Esophagus squamous epithelium (tissue), 5 donors: ENCODE measurements at regions not wholly inside any gene's neighbourhood (a gene's known extent, or its start where the extent isn't known, plus 50 kb on each side); places are given as distances from the start of the nearest gene placed in this dataset.

Source experiments
- DNase-seq: peaks from one replicate; lab custom pipeline; 2025; lab: John Stamatoyannopoulos, UW
- H3K27ac ChIP-seq, 4 donors: fragments of 200-600 bp; sonication (generic); one replicate each; pipeline ENCODE4 v1.5.1; 2016 to 2019; ENCODE audit warnings: mild to moderate bottlenecking in 1 of 4
- H3K27me3 ChIP-seq, 4 donors: fragments of 200-600 bp; sonication (generic); 1 replicate in 3 of 4; 2 replicates in 1 of 4; pipeline versions ENCODE4 v1.5.1 to v1.6.0; 2017 to 2021; ENCODE audit warnings: antibody characterized with exemption in 1 of 4
- H3K36me3 ChIP-seq, 3 donors: fragments of 200-600 bp; sonication (generic); one replicate each; pipeline ENCODE4 v1.5.1; 2016 to 2019
- H3K4me1 ChIP-seq, 3 donors: fragments of 200-600 bp; sonication (generic); one replicate each; pipeline ENCODE4 v1.5.1; 2017 to 2019
- H3K4me3 ChIP-seq, 4 donors: fragments of 200-600 bp; sonication (generic); 1 replicate in 3 of 4; 2 replicates in 1 of 4; pipeline ENCODE4 v1.5.1; 2016 to 2019; ENCODE audit warnings: mild to moderate bottlenecking in 2 of 4, moderate library complexity in 1 of 4
- H3K9me3 ChIP-seq, 3 donors: fragments of 200-600 bp; sonication (generic); one replicate each; pipeline ENCODE4 v1.5.1; 2016 to 2019
- CTCF ChIP-seq, 6 experiments: fragments of 450-650 bp in 4 of 6; fragments of 200-600 bp in 2 of 6; sonication (generic) in 2 of 6; IDR thresholded peaks; one replicate each; pipeline ENCODE4 v1.5.1; 2016 to 2019; ENCODE audit warnings: antibody characterized with exemption in 6 of 6, mild to moderate bottlenecking in 4 of 6, moderate library complexity in 4 of 6
- POLR2A ChIP-seq, 4 donors: fragments of 450-650 bp; IDR thresholded peaks; one replicate each; pipeline ENCODE4 v1.6.1; 2017; ENCODE audit warnings: antibody characterized with exemption in 4 of 4, mild to moderate bottlenecking in 4 of 4, moderate library complexity in 3 of 4
- WGBS, 2 donors: methylation state at CpG; one replicate each; pipeline ENCODE4 v1.1.5; 2018; 5-methylcytosine and 5-hydroxymethylcytosine counted together
- intact Hi-C: fragments of 100-400 bp; cut with DNase I; formaldehyde crosslinking; loops from one replicate; pipeline ENCODE4 v1.15.0; 2022
- donor health status: DM: yes; HTN: yes; CAD: no.

GRCh38 chr10:21364196-21365114 lies 161.0 kb downstream of the SKIDA1 start:
- Histone ChIP-seq H3K4me1 (peaks cover 5 to 48% (median 24%) of the 10 kb centered on the region in 3 donors), H3K27ac (peak overlapping the region; percentile 13 to 74 (median 68)), H3K36me3 (no peaks in the 10 kb centered on the region), H3K9me3 (no peaks in the 10 kb centered on the region), H3K27me3 (no peaks in the 10 kb centered on the region), H3K4me3 (no peak overlapping the region)
- DNase-seq: no peak
- intact Hi-C loops: no loop called here
- TF ChIP-seq CTCF (IDR thresholded peaks at IDR 0.05) (no peak), POLR2A (IDR thresholded peaks at IDR 0.05) (no peak)
- 41 to 53% methylated on average over 9 to 11 of the region's 11 CpGs for WGBS, 2 donors

- H3K9me3 ChIP-seq: no peaks in the 10 kb centered on the region
Measured at GRCh38 chr10:21363731-21364104, 161.8 kb downstream of the SKIDA1 start.

GRCh38 chr10:21363092-21363730 lies 162.3 kb downstream of the SKIDA1 start:
- DNase-seq: no peak
- TF ChIP-seq POLR2A (IDR thresholded peaks at IDR 0.05) (no peak), CTCF (IDR thresholded peaks at IDR 0.05) (no peak)
- Histone ChIP-seq H3K27ac (peak overlapping the region in 3 of 4 donors; percentile 47 to 72 (median 63)), H3K4me3 (no peak overlapping the region), H3K27me3 (no peaks in the 10 kb centered on the region), H3K36me3 (no peaks in the 10 kb centered on the region), H3K9me3 (no peaks in the 10 kb centered on the region), H3K4me1 (peaks cover 0 to 35% (median 16%) of the 10 kb centered on the region in 3 donors)
- intact Hi-C loops: no loop called here
- WGBS, 2 donors: 34 to 48% methylated on average over 4 of the region's 4 CpGs

More at GRCh38 chr10:21363731-21364104, 161.8 kb downstream of the SKIDA1 start:
- WGBS, 2 donors: 59 to 83% methylated on average over 3 of the region's 3 CpGs
- no peak for DNase-seq
- peaks cover 0 to 40% (median 19%) of the 10 kb centered on the region in 3 donors for H3K4me1 ChIP-seq
- H3K4me3 ChIP-seq: no peak overlapping the region
- intact Hi-C loops: no loop called here
- no peaks in the 10 kb centered on the region for H3K36me3 ChIP-seq
- TF ChIP-seq POLR2A (IDR thresholded peaks at IDR 0.05): no peak
- TF ChIP-seq CTCF (IDR thresholded peaks at IDR 0.05): no peak
- peak overlapping the region; percentile 13 to 74 (median 68) for H3K27ac ChIP-seq
- H3K27me3 ChIP-seq: no peaks in the 10 kb centered on the region

GRCh38 chr10:21359202-21359601 lies 166.3 kb downstream of the SKIDA1 start:
- no peak overlapping the region for H3K4me3 ChIP-seq
- TF ChIP-seq POLR2A (IDR thresholded peaks at IDR 0.05): no peak
- TF ChIP-seq CTCF (IDR thresholded peaks at IDR 0.05): no peak
- no peaks in the 10 kb centered on the region for H3K36me3 ChIP-seq
- no peak overlapping the region for H3K27ac ChIP-seq
- H3K27me3 ChIP-seq: no peaks in the 10 kb centered on the region
- no peaks in the 10 kb centered on the region for H3K9me3 ChIP-seq
- no peak for DNase-seq
- 82 to 83% methylated on average over 2 of the region's 2 CpGs for WGBS, 2 donors
- intact Hi-C loops: no loop called here
- H3K4me1 ChIP-seq: peaks cover 0 to 24% (median 14%) of the 10 kb centered on the region in 3 donors

GRCh38 chr10:21355591-21356011 lies 169.9 kb downstream of the SKIDA1 start:
- Histone ChIP-seq H3K9me3 (no peaks in the 10 kb centered on the region), H3K4me3 (no peak overlapping the region), H3K36me3 (no peaks in the 10 kb centered on the region), H3K4me1 (peaks cover 0 to 9% (median 0%) of the 10 kb centered on the region in 3 donors), H3K27ac (peak overlapping the region in 2 of 4 donors; percentile 23 to 30), H3K27me3 (no peaks in the 10 kb centered on the region)
- WGBS, 2 donors: 35 to 36% methylated on average over 2 of the region's 2 CpGs
- no peak for DNase-seq
- intact Hi-C loops: no loop called here
- TF ChIP-seq POLR2A (IDR thresholded peaks at IDR 0.05) (no peak), CTCF (IDR thresholded peaks at IDR 0.05) (no peak)
